GM19455 (cell line): ENCODE measurements at regions not wholly inside any gene's neighbourhood (a gene's known extent, or its start where the extent isn't known, plus 50 kb on each side); places are given as distances from the start of the nearest gene placed in this dataset.
"Not testable (repeated sequence)": the region's sequence is repeated elsewhere in the genome, so short reads cannot be mapped to it uniquely, and the experiment has no call there.

Experiments
- ATAC-seq: cut with Tn5 transposase; IDR thresholded peaks from one replicate; pipeline ENCODE4 v1.9.1; 2021; ENCODE audit not compliant: unreplicated experiment

DNA sequence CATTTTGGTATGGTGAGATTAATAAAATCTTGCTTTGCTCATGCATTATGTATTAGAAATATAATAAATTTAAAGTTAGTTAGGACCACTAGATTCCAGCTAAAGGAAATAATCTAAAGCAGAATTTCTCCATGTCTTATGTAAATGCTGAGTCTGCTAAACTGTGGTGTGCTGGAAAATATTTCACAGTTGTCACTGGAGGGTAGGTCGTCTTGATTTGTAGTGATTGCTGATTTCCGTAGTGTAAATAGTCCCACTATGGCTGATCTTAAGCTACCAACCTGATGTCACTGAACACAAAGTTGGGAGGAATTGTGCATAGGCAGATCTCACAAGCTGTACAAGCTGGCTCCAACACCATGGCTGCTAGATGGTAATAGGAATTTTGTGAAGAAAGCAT, 133.4 kb upstream of the NR3C2 start:
- ATAC-seq = no peak

DNA sequence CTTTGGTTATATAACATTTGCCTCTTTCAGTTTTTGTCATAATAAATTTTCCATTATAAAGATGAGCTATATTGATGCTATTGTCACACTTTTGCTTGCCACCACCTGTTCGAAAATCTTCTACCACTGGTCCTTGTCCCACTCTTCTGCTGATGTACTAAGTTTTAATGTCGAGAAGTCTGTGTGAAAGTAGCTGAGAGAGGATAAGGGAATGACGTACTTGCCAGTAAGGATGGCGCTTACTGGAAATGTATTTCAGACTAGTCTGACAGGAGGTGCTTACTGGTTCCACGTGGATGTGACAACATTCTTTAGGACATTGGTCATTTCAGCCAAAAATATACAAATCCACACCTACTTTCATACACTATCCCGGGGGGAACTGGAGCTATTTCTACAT, 132.7 kb upstream of the NR3C2 start:
- no peak for ATAC-seq

DNA sequence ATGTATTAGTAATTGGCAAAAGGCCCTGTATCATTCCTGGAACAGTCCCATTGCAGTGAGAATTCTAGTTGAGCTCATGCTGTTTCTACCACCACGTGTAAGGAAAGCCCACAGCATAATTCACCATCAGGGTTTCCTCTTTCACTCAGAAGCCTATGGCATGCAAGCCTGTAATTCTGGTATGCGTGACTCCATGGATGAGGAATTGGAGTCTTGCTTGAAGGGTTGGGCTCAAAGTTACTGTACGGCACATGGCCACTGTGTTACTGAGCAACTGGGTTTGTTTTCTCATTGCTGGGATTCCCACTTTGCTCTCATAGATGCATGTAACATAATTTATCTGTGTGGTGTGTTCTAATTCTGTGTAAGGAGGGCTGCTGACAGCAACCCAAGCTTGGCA, 132.3 kb upstream of the NR3C2 start:
- ATAC-seq = no peak

GRCh38 chr4:148574066-148574465, 131.9 kb upstream of the NR3C2 start:
- no peak for ATAC-seq

DNA sequence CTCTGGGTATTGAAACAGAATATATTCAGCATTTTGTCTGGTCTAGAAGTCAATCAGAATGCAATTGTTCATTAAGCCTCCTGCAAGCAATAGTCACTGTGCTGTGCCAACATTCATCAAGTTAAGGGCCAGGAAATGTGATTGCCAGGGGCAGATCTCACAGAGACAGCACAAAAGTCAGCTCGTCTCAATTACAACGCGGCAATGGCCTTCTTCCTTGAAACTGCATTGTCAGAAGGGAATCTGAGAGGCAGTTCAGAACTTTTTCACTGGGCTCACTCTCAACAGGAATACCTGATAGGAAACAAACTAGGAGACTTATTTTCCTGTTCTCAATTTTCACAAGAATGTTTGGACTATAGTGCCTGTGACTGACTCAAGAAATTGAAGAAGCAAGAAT, 131.1 kb upstream of the NR3C2 start:
- ATAC-seq = no peak

- ATAC-seq = no peak
Observed at GRCh38 chr4:148565801-148566200, 123.6 kb upstream of the NR3C2 start.

- no peak for ATAC-seq
Observed at GRCh38 chr4:148563684-148564083, 121.5 kb upstream of the NR3C2 start.

DNA sequence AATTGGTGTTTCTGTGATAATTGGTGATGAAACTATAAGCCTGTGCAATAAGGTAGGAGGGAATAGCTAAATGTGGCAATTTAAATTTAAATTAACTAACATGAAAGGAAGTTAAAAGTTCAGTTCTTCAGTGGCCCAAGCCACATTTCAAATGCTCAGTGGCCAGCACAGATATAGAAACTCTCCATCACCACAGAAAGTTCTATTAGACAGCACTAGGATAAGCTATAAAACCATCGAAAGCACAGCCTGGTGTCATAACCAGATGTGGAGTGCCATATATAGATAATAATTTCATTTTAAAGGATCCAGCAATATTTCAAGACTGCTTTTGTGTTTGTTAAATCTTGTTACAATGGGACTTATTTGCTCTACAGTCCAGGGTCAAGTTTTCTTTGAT, 119.3 kb upstream of the NR3C2 start:
- ATAC-seq = no peak

DNA sequence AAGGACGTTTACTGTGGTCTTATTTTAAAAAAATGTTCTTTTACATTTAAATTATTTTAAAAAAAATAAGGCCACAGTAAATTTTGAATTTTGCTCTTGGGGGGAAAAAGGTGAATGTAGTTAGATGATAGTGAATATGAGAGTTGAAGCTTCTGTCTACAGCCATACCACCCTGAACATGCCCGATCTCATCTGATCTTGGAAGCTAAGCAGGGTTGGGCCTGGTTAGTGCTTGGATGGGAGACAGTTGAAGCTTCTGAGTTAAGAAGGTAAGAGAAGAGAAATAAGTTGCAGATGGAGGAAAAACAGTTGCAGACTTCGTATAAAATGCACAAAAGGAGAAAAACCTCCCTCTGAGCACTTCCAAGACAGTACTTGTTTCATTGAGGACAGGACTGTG, 115.6 kb upstream of the NR3C2 start:
- ATAC-seq = no peak

DNA sequence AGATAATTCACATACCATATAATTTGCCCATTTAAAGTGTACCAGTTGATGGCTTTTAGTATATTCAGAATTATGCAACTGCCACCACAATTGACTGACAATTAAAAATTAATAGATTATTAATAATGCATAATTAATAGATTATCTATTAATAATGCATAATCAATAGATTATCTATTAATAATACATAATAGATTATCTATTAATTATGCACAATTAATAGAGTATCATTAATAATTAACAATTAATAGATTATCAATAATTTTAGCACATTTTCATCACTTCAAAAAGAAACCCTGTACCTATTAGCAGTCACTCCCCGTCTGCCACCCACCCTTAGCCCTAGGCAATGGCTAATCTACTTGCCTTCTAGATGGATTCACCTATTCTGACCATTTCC, 108.6 kb upstream of the NR3C2 start:
- ATAC-seq = no peak

- no peak for ATAC-seq
Observed at GRCh38 chr4:148542922-148543623, 100.9 kb upstream of the NR3C2 start.

DNA sequence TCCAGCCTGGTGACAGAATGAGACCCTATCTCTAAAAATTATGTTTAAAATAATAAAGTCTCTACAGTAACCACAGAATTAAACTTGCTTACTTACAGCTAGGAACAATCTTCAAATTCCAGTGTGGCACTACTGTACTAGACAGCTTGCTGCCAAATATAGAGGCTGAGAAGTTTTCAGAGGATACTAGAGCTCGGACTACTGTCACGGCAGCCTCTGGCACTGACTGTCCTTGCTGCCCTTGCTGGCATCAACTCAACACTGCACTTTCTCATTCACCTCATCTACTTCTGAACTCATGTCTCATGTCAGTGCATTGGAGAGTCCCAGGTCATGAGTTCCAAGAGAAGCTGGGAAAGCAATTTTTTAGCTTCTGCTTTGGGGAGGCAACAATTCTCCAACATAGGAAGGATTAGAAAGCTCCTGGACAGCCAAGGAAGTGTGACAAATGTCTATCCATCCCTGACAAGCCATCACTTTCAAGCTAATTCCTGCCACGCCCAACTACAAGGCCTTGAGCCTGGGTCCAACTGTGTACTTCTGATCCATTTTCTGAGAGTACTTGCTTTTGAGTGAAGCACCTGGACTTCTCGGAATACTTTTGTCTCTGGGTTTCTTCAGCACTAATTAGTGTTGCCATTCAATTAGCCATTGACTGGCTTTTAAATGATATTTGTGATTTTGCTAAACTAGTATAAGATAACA, 98.6 kb upstream of the NR3C2 start:
- ATAC-seq = no peak

GRCh38 chr4:148539387-148539786, 97.2 kb upstream of the NR3C2 start:
- no peak for ATAC-seq

DNA sequence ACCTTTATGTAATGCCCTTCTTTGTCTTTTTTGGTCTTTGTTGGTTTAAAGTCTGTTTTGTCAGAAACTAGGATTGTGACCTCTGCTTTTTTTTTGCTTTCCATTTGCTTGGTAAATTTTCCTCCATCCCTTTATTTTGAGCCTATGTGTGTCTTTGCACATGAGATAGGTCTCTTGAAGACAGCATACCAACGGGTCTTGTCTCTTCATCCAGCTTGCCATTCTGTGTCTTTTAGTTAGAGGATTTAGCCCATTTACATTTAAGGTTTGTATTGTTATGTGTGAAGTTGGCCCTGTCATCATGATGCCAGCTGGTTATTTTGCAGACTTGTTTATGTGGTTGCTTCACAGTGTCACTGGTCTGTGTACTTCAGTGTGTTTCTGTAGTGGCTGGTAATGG, 91.6 kb upstream of the NR3C2 start:
- ATAC-seq = not testable (repeated sequence)

GRCh38 chr4:148530114-148530513, 87.9 kb upstream of the NR3C2 start:
- no peak for ATAC-seq

DNA sequence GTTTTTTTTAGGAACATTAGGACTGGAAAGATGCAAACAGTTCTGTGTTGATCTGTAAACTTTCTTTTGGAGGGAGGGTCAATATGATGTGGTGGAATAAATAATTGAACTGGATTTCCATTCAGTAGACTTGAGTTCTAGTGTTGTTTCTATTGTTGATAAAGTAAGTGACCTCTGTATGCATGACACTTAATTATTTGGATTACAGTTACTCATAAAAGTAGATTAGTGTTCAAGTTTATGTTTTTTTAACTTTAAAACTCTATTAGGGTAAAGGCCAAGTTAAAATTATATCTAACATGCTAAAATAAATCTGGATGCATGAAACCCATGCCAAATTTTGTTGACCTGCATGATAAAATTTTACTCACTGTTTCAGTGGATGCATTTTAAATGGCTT, 85.4 kb upstream of the NR3C2 start:
- ATAC-seq = no peak

- ATAC-seq = no peak
Observed at GRCh38 chr4:148522995-148523394, 80.8 kb upstream of the NR3C2 start.

DNA sequence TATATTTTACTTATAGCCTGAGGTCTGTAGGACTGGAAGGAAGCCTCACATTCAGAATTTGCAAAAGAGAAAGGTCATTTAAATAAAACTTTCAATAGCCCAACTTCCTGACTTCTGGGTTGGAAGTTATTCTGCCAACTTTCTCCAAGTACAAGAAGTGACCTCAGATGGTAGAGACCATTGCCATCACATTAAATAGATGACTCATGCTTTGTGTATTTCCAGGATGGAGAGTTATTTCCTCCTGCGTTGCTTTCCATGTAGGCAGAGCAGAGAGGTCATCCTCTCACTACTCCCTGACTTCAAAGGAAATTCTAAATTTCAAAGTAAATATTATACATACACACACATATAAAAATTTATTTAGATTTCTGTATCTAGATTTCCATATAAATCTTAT, 73.0 kb upstream of the NR3C2 start:
- no peak for ATAC-seq

GRCh38 chr4:148514581-148514980, 72.4 kb upstream of the NR3C2 start:
- ATAC-seq = no peak

DNA sequence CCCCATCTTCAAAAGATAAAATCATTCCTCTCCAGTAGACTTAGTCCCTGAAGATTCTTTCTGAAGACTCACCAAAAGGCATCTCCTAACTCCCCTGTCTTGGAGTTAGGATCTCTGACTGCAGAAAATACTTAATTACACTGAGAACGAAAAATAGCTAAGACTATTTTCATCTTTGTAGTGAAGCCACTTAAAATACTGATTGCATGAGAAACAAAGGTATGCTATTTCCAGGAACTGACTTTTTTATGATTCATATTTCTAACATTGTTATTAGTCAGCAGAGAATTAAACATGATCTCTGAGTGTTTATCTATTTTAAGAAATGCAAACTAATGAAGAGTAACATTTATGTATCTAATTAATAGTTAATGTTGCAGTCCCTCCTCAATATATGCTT, 71.8 kb upstream of the NR3C2 start:
- ATAC-seq = no peak

DNA sequence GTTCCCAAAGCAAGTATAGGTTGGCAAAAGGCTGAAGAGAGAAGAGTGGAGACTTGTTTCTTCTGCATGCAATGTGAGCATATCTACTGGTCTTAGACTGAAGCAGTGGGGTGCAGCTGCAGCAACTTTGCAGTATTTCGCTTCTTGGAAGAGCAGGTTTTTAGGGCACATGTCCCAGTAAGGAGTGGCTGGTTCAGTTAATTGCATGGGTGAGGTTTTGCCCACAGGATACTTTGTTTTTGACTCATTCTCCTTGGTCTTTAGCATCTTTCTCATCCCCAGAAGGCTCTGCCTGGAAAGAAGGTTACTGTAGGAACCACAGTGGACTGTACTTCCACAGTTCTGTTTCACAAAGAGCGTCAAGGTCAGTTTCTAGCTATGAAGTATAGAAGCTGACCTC, 68.0 kb upstream of the NR3C2 start:
- no peak for ATAC-seq

DNA sequence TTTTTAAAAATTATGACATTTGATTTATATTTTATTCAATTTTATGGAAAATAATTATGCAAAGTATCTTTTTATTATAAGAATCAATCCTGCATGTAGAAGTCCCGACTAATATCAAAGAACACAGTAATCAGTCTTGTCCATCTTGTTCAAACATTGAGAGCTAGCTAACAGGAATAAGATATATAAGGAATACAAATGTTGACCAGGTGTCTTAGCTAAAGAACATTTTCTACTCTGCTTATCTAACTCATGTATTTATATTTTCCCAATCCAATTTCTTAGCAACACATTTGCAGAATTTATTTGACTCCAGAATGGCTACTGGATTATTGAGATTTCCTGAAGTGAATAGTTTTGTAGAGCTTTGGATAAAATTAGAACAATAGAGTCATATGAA, 61.5 kb upstream of the NR3C2 start:
- no peak for ATAC-seq

DNA sequence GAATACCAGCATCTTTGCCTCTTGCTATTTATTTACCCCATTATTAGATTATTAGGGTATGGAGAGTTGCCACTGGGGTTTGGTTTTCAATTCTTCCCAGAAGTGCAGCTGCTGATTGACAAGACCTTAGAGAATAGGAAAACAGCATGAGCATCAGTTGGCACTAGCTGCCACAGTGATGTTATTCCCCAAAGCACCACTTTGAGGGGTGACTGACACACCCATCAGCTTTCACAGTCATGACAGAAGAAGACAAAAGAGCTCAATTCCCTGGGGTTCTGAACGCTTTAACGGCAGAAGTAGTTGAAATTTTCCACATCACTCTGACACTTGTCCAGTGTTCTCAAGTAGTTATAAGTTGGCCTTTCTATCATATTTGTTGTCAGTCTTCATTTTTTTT, 55.0 kb upstream of the NR3C2 start:
- no peak for ATAC-seq
